ENCODE measurements at regions not wholly inside any gene's neighbourhood (a gene's known extent, or its start where the extent isn't known, plus 50 kb on each side); places are given as distances from the start of the nearest gene placed in this dataset.
"Not testable (repeated sequence)": the region's sequence is repeated elsewhere in the genome, so short reads cannot be mapped to it uniquely, and the experiment has no call there.

- not testable (repeated sequence) for TF ChIP-seq CTCF (IDR thresholded peaks at IDR 0.05 in 2 of 3, conservative IDR thresholded peaks at IDR 0.05 in 1 of 3; ENCODE audit: control insufficient read depth in 2 of 3, extremely low read depth in 1 of 3, insufficient read depth in 1 of 3, low read depth in 3 of 3, low read length in 3 of 3); BCLAF1 (IDR thresholded peaks at IDR 0.05); POLR2A (IDR thresholded peaks at IDR 0.05; ENCODE audit: low read depth, low read length); CHD1 (IDR thresholded peaks at IDR 0.05; ENCODE audit: low read depth, low read length); SP1 (IDR thresholded peaks at IDR 0.05; ENCODE audit: low read depth, low read length); GABPA (IDR thresholded peaks at IDR 0.05; ENCODE audit: low read depth); SUZ12 (IDR thresholded peaks at IDR 0.05; ENCODE audit: unreplicated experiment); TBL1XR1 (IDR thresholded peaks at IDR 0.05; ENCODE audit: low read depth, low read length)
These were observed 143.5 kb upstream of the FBXL7 start for GRCh38 chr5:15356308-15357091.
